ENCODE measurements at regions not wholly inside any gene's neighbourhood (a gene's known extent, or its start where the extent isn't known, plus 50 kb on each side); places are given as distances from the start of the nearest gene placed in this dataset.

- no peak for TF ChIP-seq CTCF (IDR thresholded peaks at IDR 0.05; ENCODE audit: control insufficient read depth, insufficient read depth, low read depth, low read length, missing control alignments)
- DNase-seq (ENCODE audit: low read depth) = no peak
Measured at GRCh38 chr6:1070085-1070521, 241.8 kb upstream of the FOXQ1 start.

GRCh38 chr6:1068905-1069304 is 243.0 kb upstream of the FOXQ1 start:
- DNase-seq (ENCODE audit: low read depth) = no peak
- no peak overlapping the region for H3K4me3 ChIP-seq (ENCODE audit: control insufficient read depth, low read depth, low read length)
- no peak for TF ChIP-seq CTCF (IDR thresholded peaks at IDR 0.05; ENCODE audit: control insufficient read depth, insufficient read depth, low read depth, low read length, missing control alignments)

More at GRCh38 chr6:1070085-1070521, 241.8 kb upstream of the FOXQ1 start:
- H3K4me3 ChIP-seq (ENCODE audit: control insufficient read depth, low read depth, low read length) = no peak overlapping the region

GRCh38 chr6:1068068-1068467 is 243.8 kb upstream of the FOXQ1 start:
- TF ChIP-seq CTCF (IDR thresholded peaks at IDR 0.05; ENCODE audit: control insufficient read depth, insufficient read depth, low read depth, low read length, missing control alignments) = no peak
- DNase-seq (ENCODE audit: low read depth) = no peak
- no peak overlapping the region for H3K4me3 ChIP-seq (ENCODE audit: control insufficient read depth, low read depth, low read length)

GRCh38 chr6:1067346-1067745 is 244.6 kb upstream of the FOXQ1 start:
- TF ChIP-seq CTCF (IDR thresholded peaks at IDR 0.05; ENCODE audit: control insufficient read depth, insufficient read depth, low read depth, low read length, missing control alignments) = no peak
- DNase-seq (ENCODE audit: low read depth) = no peak
- H3K4me3 ChIP-seq (ENCODE audit: control insufficient read depth, low read depth, low read length) = no peak overlapping the region

- TF ChIP-seq CTCF (IDR thresholded peaks at IDR 0.05; ENCODE audit: control insufficient read depth, insufficient read depth, low read depth, low read length, missing control alignments) = no peak
- no peak overlapping the region for H3K4me3 ChIP-seq (ENCODE audit: control insufficient read depth, low read depth, low read length)
- DNase-seq (ENCODE audit: low read depth) = no peak
Measured at GRCh38 chr6:1066449-1067090, 245.3 kb upstream of the FOXQ1 start.

- no peak for TF ChIP-seq CTCF (IDR thresholded peaks at IDR 0.05; ENCODE audit: control insufficient read depth, insufficient read depth, low read depth, low read length, missing control alignments)
- no peak overlapping the region for H3K4me3 ChIP-seq (ENCODE audit: control insufficient read depth, low read depth, low read length)
Measured at GRCh38 chr6:1065986-1066385, 245.9 kb upstream of the FOXQ1 start.

More at GRCh38 chr6:1065986-1066385, 245.9 kb upstream of the FOXQ1 start:
- DNase-seq (ENCODE audit: low read depth) = no peak
